Tibial nerve (tissue), 3 donors: ENCODE measurements at regions not wholly inside any gene's neighbourhood (a gene's known extent, or its start where the extent isn't known, plus 50 kb on each side); places are given as distances from the start of the nearest gene placed in this dataset.

Experiments
- POLR2A ChIP-seq, 2 donors: fragments of 450-650 bp; IDR thresholded peaks; one replicate each; pipeline ENCODE4 v1.6.1; 2017; ENCODE audit warnings: antibody characterized with exemption in 2 of 2, mild to moderate bottlenecking in 2 of 2, moderate library complexity in 2 of 2
- TF ChIP-seq, protein P1 (sequence below), 5 experiments: fragments of 200-600 bp in 3 of 5; fragments of 450-650 bp in 2 of 5; sonication (generic) in 3 of 5; IDR thresholded peaks; one replicate each; pipeline ENCODE4 v1.5.1; 2016 to 2019; ENCODE audit warnings: antibody characterized with exemption in 5 of 5, mild to moderate bottlenecking in 3 of 5, moderate library complexity in 2 of 5

- TF ChIP-seq, protein P1, sequence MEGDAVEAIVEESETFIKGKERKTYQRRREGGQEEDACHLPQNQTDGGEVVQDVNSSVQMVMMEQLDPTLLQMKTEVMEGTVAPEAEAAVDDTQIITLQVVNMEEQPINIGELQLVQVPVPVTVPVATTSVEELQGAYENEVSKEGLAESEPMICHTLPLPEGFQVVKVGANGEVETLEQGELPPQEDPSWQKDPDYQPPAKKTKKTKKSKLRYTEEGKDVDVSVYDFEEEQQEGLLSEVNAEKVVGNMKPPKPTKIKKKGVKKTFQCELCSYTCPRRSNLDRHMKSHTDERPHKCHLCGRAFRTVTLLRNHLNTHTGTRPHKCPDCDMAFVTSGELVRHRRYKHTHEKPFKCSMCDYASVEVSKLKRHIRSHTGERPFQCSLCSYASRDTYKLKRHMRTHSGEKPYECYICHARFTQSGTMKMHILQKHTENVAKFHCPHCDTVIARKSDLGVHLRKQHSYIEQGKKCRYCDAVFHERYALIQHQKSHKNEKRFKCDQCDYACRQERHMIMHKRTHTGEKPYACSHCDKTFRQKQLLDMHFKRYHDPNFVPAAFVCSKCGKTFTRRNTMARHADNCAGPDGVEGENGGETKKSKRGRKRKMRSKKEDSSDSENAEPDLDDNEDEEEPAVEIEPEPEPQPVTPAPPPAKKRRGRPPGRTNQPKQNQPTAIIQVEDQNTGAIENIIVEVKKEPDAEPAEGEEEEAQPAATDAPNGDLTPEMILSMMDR (IDR thresholded peaks at IDR 0.05): no peak
- TF ChIP-seq POLR2A (IDR thresholded peaks at IDR 0.05): no peak
These were observed 143.5 kb downstream of the MIAT start for GRCh38 chr22:26800858-26801257.
